Ishikawa (cell line): ENCODE measurements at regions not wholly inside any gene's neighbourhood (a gene's known extent, or its start where the extent isn't known, plus 50 kb on each side); places are given as distances from the start of the nearest gene placed in this dataset.
A peak's percentile ranks its signal among the peaks of the same experiment; 100 is the strongest.

Experiments used
- CEBPB ChIP-seq: IDR thresholded peaks from 2 replicates; pipeline ENCODE4 v1.6.1; 2012
- EP300 ChIP-seq: IDR thresholded peaks from 2 replicates; pipeline ENCODE4 v1.6.1; 2012; ENCODE audit warnings: borderline replicate concordance
- REST ChIP-seq: IDR thresholded peaks from 2 replicates; pipeline ENCODE4 v1.6.1; 2012; ENCODE audit warnings: low read depth, mild to moderate bottlenecking

- TF ChIP-seq REST (no peak), CEBPB (no peak), EP300 (peak; percentile 57; the same call in 1 of the 2 replicates)
Observed at GRCh38 chr4:123545667-123546572, 149.3 kb downstream of the SPRY1 start.
